ENCODE measurements at regions not wholly inside any gene's neighbourhood (a gene's known extent, or its start where the extent isn't known, plus 50 kb on each side); places are given as distances from the start of the nearest gene placed in this dataset.

DNA sequence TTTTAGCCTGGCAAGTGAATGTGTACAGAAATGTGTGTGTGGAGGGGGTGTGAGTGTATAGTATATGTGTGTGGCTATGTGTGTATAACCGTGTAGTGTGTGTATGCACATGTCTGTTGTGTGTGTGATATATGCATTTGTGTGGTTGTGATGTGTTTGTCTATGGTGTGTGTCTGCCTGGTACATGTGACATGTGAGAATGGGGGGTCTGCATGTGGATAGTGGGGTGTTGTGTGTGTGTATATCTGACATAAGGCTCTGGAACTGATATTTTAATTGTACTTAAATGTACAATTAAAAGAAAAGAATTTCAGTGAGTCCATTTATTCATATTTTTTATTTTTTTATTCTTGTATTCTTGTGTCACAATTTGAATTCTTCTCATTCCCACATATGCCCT is 57.2 kb upstream of the CNR1 start:
- Mint-ChIP-seq H3K4me3 (no peak overlapping the region), H3K27ac (no peak overlapping the region), H3K9me3 (peaks cover 0 to 14% (median under 1%) of the 10 kb centered on the region in 9 donors), H3K4me1 (no peaks in the 10 kb centered on the region), H3K36me3 (no peaks in the 10 kb centered on the region), H3K27me3 (peaks cover 0 to 9% (median 4%) of the 10 kb centered on the region in 5 donors)
- DNase-seq, result no peak
- POLR2A ChIA-PET, result no interaction called here
- no peak for ATAC-seq

- POLR2A ChIA-PET, result no interaction called here
- ATAC-seq, result no peak
- Mint-ChIP-seq H3K27ac (no peak overlapping the region), H3K27me3 (peaks cover 0 to 9% (median 1%) of the 10 kb centered on the region in 5 donors), H3K9me3 (peaks cover 0 to 3% (median 0%) of the 10 kb centered on the region in 9 donors), H3K4me3 (no peak overlapping the region), H3K4me1 (no peaks in the 10 kb centered on the region), H3K36me3 (no peaks in the 10 kb centered on the region)
- no peak for DNase-seq
Observed at GRCh38 chr6:88220493-88220892, 54.3 kb upstream of the CNR1 start.

DNA sequence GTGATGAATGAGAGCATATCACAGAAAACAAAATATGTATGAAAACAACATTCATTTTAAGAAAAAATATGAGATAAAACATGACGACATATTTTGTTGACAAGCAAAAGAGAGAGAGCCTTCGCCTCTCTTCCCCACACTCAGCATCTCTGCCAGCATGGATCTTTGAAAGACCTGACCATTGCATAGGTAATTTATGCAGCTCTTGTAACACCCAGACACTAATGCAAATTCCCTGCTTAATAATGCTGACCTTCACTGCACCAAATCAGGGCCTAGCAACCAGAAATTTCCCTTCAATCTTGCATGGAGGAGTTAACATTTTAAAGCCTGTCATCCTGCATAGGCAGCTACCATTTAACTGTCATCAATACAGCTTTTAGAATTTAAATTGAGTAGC is 50.0 kb upstream of the CNR1 start:
- Mint-ChIP-seq H3K9me3 (peaks cover 0 to 3% (median 0%) of the 10 kb centered on the region in 9 donors), H3K36me3 (no peaks in the 10 kb centered on the region), H3K27me3 (peaks cover 0 to 9% (median 3%) of the 10 kb centered on the region in 5 donors), H3K4me1 (no peaks in the 10 kb centered on the region), H3K4me3 (no peak overlapping the region), H3K27ac (no peak overlapping the region)
- ATAC-seq, result no peak
- POLR2A ChIA-PET, result no interaction called here
- DNase-seq, result no peak
